Upper lobe of right lung (tissue), 1 donor: ENCODE measurements at regions not wholly inside any gene's neighbourhood (a gene's known extent, or its start where the extent isn't known, plus 50 kb on each side); places are given as distances from the start of the nearest gene placed in this dataset.

Experiments
- ATAC-seq: fragments of 200-7000 bp; cut with Tn5 transposase; one replicate; pipeline ENCODE4 v1.9.1; 2020; ENCODE audit warnings: mild to moderate bottlenecking, moderate library complexity
- DNase-seq: peaks from one replicate; pipeline ENCODE4 v3.0.0-alpha.2; 2020
- H3K27ac ChIP-seq: fragments of 200-600 bp; one replicate; pipeline ENCODE4 v1.8.0; 2022
- H3K27me3 ChIP-seq: fragments of 200-600 bp; one replicate; pipeline ENCODE4 v1.8.0; 2022; ENCODE audit warnings: mild to moderate bottlenecking
- H3K36me3 ChIP-seq: fragments of 200-600 bp; one replicate; pipeline ENCODE4 v1.8.0; 2022
- H3K4me1 ChIP-seq: fragments of 200-600 bp; one replicate; pipeline ENCODE4 v1.8.0; 2022
- H3K4me3 ChIP-seq: fragments of 200-600 bp; one replicate; pipeline ENCODE4 v1.8.0; 2022; ENCODE audit warnings: mild to moderate bottlenecking
- H3K9me3 ChIP-seq: fragments of 200-600 bp; one replicate; pipeline ENCODE4 v1.8.0; 2022
- intact Hi-C: fragments of 100-400 bp; cut with DNase I; formaldehyde crosslinking; loops from one replicate; pipeline ENCODE4 v1.11.0; 2022
- TF ChIP-seq, protein P1 (sequence below): fragments of 200-600 bp; IDR thresholded peaks from one replicate; pipeline ENCODE4 v1.8.0; 2022; ENCODE audit warnings: antibody characterized with exemption
- donor health status: DM: no; HTN: yes; CAD: no; lungs with severe emphysema.

DNA sequence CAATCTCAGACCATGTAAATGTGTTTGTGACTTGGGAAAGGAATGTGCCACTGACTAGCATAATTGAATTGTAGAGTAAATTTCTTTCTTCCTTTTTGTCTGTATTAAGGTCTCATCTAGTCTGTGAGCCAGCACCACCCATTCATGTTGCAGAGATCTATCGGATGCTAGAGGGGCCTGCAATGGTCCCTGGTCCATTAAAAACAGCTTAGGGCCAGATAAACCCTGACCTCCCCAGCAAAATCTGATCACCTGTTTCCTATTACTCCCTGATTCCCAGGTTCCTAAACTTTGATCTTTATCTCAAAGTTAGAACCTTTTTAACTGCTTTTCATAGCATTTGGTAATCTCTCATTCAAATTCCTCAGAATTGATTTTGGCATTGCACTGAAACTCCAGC lies 174.5 kb upstream of the POC5 start:
- DNase-seq (no peak), ATAC-seq (no peak)
- Histone ChIP-seq H3K4me1 (no peaks in the 10 kb centered on the region), H3K9me3 (no peaks in the 10 kb centered on the region), H3K27me3 (no peaks in the 10 kb centered on the region), H3K36me3 (no peaks in the 10 kb centered on the region), H3K27ac (no peak overlapping the region), H3K4me3 (no peak overlapping the region)
- intact Hi-C loops: no loop called here
- TF ChIP-seq, protein P1, sequence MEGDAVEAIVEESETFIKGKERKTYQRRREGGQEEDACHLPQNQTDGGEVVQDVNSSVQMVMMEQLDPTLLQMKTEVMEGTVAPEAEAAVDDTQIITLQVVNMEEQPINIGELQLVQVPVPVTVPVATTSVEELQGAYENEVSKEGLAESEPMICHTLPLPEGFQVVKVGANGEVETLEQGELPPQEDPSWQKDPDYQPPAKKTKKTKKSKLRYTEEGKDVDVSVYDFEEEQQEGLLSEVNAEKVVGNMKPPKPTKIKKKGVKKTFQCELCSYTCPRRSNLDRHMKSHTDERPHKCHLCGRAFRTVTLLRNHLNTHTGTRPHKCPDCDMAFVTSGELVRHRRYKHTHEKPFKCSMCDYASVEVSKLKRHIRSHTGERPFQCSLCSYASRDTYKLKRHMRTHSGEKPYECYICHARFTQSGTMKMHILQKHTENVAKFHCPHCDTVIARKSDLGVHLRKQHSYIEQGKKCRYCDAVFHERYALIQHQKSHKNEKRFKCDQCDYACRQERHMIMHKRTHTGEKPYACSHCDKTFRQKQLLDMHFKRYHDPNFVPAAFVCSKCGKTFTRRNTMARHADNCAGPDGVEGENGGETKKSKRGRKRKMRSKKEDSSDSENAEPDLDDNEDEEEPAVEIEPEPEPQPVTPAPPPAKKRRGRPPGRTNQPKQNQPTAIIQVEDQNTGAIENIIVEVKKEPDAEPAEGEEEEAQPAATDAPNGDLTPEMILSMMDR: no peak

DNA sequence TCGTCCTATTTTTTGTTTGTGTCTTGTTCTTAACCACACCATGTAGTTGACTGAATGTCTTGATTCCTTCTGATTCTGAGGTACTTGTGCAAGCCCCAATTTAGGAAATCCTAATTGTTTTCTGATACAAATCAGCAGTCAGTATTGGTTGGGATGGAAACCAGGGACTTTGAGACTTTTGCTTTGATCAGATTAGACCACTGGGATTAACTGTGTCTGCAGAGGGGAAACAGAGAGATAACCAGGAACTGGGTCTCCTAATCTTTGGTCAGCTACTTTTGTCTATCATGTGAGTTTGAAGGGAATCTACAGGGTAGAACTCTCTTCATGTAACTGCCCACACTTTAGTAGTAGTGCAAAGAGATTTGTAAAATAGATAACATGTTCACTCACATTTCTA lies 173.8 kb upstream of the POC5 start:
- H3K27ac ChIP-seq: no peak overlapping the region
- no peaks in the 10 kb centered on the region for H3K9me3 ChIP-seq
- ATAC-seq (no peak), DNase-seq (no peak)
- H3K4me3 ChIP-seq: no peak overlapping the region
- no peaks in the 10 kb centered on the region for H3K36me3 ChIP-seq
- intact Hi-C loops: no loop called here
- H3K27me3 ChIP-seq: no peaks in the 10 kb centered on the region
- no peaks in the 10 kb centered on the region for H3K4me1 ChIP-seq
- TF ChIP-seq, protein P1: no peak

DNA sequence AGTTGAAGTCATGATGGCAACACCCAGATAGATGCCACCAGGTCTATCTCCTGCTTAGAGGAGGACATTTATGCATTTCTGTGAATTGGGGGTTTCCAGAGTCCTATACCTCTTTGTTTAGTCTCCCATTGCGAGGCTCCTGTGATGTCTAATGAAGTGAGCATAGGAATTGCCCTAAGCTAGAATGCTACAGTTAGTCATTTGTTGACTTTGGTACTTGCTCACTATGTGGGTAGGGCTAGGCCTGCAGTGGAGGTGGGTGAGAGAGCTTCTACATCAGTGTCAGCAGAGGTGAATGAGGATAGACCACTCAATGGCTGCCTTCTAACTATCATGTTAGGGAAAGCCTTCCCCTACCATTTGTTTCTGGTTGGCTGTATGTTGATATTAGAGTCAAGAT lies 173.3 kb upstream of the POC5 start:
- Histone ChIP-seq H3K27ac (no peak overlapping the region), H3K27me3 (no peaks in the 10 kb centered on the region), H3K36me3 (no peaks in the 10 kb centered on the region), H3K9me3 (no peaks in the 10 kb centered on the region), H3K4me3 (no peak overlapping the region), H3K4me1 (no peaks in the 10 kb centered on the region)
- ATAC-seq (no peak), DNase-seq (no peak)
- TF ChIP-seq, protein P1: no peak
- intact Hi-C loops: no loop called here

DNA sequence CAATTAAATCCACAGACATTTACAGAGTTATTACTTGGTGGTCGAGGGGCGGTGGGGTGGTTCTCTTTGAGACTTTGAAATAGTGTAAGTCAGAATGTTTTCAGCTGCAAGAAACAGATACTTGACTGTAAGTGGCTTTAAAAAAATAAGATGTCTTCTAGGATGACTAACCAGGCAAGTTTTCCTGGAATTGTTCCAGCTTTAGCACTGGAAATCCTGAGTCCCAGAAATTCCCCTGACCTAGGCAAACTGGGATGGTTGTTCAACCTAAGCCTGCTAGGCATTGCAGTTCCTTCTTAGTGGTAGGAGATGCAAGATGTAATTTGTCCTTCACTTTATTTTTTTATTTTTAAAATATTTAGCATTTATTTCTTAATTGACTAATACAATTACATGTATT lies 169.5 kb upstream of the POC5 start:
- H3K27ac ChIP-seq: no peak overlapping the region
- H3K36me3 ChIP-seq: no peaks in the 10 kb centered on the region
- H3K9me3 ChIP-seq: no peaks in the 10 kb centered on the region
- intact Hi-C loops: no loop called here
- H3K27me3 ChIP-seq: no peaks in the 10 kb centered on the region
- TF ChIP-seq, protein P1: no peak
- ATAC-seq (no peak), DNase-seq (no peak)
- no peaks in the 10 kb centered on the region for H3K4me1 ChIP-seq
- no peak overlapping the region for H3K4me3 ChIP-seq

DNA sequence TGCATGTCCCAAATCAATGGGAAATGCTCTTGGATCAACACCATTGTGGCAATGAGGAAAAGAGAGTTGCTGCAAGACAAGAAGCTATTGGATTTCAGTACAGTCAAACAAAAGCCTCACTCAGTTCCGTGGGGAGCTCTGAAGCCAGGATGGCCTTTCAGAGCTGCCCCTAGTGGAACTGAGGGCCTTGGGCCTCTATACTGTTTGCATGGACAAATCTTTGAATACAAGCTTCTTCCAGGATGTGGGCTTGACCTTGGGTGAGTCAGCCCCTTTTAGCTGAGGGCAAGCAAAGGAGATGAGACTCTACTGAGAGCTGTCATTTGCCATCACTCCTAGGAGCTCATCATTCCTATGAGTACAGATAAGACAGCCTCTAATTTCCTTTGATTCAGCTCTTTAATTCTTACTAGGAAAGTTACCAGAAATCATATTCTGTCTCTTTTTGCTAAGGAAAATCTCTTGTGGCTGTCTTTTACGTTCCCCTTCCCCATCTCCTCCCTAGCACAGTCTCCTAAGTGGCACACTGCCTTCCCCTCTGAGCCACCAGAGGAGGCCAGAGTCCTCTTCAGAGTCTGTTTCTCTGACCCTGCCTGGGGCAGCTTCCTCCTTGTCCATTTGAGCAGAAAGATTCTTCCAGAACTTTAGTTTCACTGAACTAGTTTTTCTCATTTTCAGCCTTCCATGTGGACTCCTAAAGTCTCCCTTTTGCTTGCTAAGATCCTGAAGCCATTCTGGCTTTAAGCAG lies 168.8 kb upstream of the POC5 start:
- H3K27me3 ChIP-seq: no peaks in the 10 kb centered on the region
- H3K36me3 ChIP-seq: no peaks in the 10 kb centered on the region
- ATAC-seq: no peak
- no peak overlapping the region for H3K27ac ChIP-seq
- H3K4me1 ChIP-seq: no peaks in the 10 kb centered on the region
- TF ChIP-seq, protein P1: no peak
- no peaks in the 10 kb centered on the region for H3K9me3 ChIP-seq
- no peak overlapping the region for H3K4me3 ChIP-seq
- no peak for DNase-seq
- intact Hi-C loops: no loop called here

DNA sequence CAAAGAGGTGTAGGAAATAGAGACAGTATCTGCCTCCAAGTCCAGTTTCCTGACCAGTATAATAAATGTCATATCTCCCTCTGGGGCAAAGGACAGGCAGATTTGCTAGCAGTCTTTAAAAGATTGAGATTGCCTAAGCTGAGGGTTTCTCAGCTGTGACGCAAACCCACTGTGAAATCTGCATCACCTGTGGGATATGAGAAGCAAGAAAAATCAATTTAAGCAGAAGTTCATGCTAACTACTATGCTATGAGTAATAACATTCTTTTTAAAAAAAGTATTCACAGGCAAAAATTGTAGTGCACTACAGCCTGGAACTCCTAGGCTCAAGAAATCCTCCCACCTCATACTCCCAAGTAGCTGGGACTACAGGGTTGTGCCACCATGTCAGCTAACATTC lies 168.1 kb upstream of the POC5 start:
- Histone ChIP-seq H3K9me3 (peaks cover 6% of the 10 kb centered on the region), H3K27ac (no peak overlapping the region), H3K4me3 (no peak overlapping the region), H3K4me1 (no peaks in the 10 kb centered on the region), H3K36me3 (no peaks in the 10 kb centered on the region), H3K27me3 (no peaks in the 10 kb centered on the region)
- intact Hi-C loops: no loop called here
- TF ChIP-seq, protein P1: no peak
- DNase-seq: no peak
- ATAC-seq: no peak
